A673 (cell line): ENCODE measurements at regions not wholly inside any gene's neighbourhood (a gene's known extent, or its start where the extent isn't known, plus 50 kb on each side); places are given as distances from the start of the nearest gene placed in this dataset.

Experiments used
- BruUV-seq: library from RNA; stranded (reverse); fragments of 400-500 nt; replicated peaks from 2 replicates; lab custom pipeline; 2021; lab: Mats Ljungman, UMichigan
- CTCF ChIA-PET: fragments of 300-600 bp; sonication (Branson Sonifier 250); formaldehyde crosslinking; loops from one replicate; lab custom pipeline; 2022; ENCODE audit warnings: antibody characterized with exemption; lab: Charles Lee
- POLR2A ChIA-PET: fragments of 300-600 bp; sonication (Branson Sonifier 250); formaldehyde crosslinking; loops from one replicate; lab custom pipeline; 2022; ENCODE audit warnings: antibody characterized with exemption; ENCODE audit not compliant: low non-redundant PET; lab: Charles Lee
- DNase-seq: peaks from one replicate; pipeline ENCODE4 v3.0.0-alpha.2; 2015; ENCODE audit warnings: low spot score
- H3K27ac ChIP-seq: fragments of 200-600 bp; sonication (generic); 2 replicates; pipeline ENCODE4 v1.5.1; 2016; ENCODE audit warnings: mixed run types, low read depth, mild to moderate bottlenecking, mixed read lengths, antibody characterized with exemption, low read length; ENCODE audit not compliant: poor library complexity, severe bottlenecking
- H3K27me3 ChIP-seq: fragments of 200-600 bp; sonication (generic); replicated peaks from 2 replicates; pipeline ENCODE4 v1.6.1; 2017; ENCODE audit warnings: mixed run types, low read depth, mild to moderate bottlenecking, mixed read lengths, antibody characterized with exemption, low read length; ENCODE audit not compliant: insufficient read depth, poor library complexity
- H3K36me3 ChIP-seq: fragments of 200-600 bp; sonication (generic); 2 replicates; pipeline ENCODE4 v1.6.1; 2016; ENCODE audit warnings: mixed run types, mild to moderate bottlenecking, mixed read lengths, antibody characterized with exemption, low read length; ENCODE audit not compliant: insufficient read depth, poor library complexity, severe bottlenecking
- H3K4me1 ChIP-seq: fragments of 200-600 bp; sonication (generic); 2 replicates; pipeline ENCODE4 v1.6.1; 2017; ENCODE audit warnings: mixed run types, mild to moderate bottlenecking, mixed read lengths, antibody characterized with exemption, low read length; ENCODE audit not compliant: insufficient read depth, poor library complexity, severe bottlenecking
- H3K4me3 ChIP-seq: fragments of 200-600 bp; sonication (generic); 2 replicates; pipeline ENCODE4 v1.5.1; 2016; ENCODE audit warnings: low read depth, mixed run types, mild to moderate bottlenecking, mixed read lengths, low read length; ENCODE audit not compliant: poor library complexity, severe bottlenecking
- H3K9me3 ChIP-seq: fragments of 200-600 bp; sonication (generic); 2 replicates; pipeline ENCODE4 v1.6.1; 2016; ENCODE audit warnings: mixed run types, low read depth, mild to moderate bottlenecking, mixed read lengths, antibody characterized with exemption, low read length; ENCODE audit not compliant: poor library complexity, severe bottlenecking
- CTCF ChIP-seq: fragments of 300-800, 200-600 bp; sonication (generic); conservative IDR thresholded peaks from 2 replicates; pipeline ENCODE4 v1.5.1; 2017; ENCODE audit warnings: low read depth, mild to moderate bottlenecking, antibody characterized with exemption, low read length, moderate library complexity, mixed read lengths
- EZH2 ChIP-seq: fragments of 200-600 bp; sonication (generic); IDR thresholded peaks from 2 replicates; pipeline ENCODE4 v1.6.1; 2017; ENCODE audit warnings: borderline replicate concordance, low read depth, mild to moderate bottlenecking, mixed read lengths, antibody characterized with exemption, low read length; ENCODE audit not compliant: poor library complexity, severe bottlenecking
- intact Hi-C: fragments of 100-400 bp; cut with micrococcal nuclease; formaldehyde crosslinking; loops from one replicate; pipeline ENCODE4 v1.10.0; 2022; ENCODE audit not compliant: unreplicated experiment

GRCh38 chr10:30774261-30774660, 144.7 kb upstream of the LYZL2 start:
- Histone ChIP-seq H3K4me1 (no peaks in the 10 kb centered on the region), H3K9me3 (peaks cover 23% of the 10 kb centered on the region), H3K4me3 (no peak overlapping the region), H3K27ac (no peak overlapping the region), H3K27me3 (no peaks in the 10 kb centered on the region), H3K36me3 (no peaks in the 10 kb centered on the region)
- no TSS peak for BruUV-seq
- POLR2A ChIA-PET, result no interaction called here
- intact Hi-C loops, result no loop called here
- TF ChIP-seq CTCF, result no peak
- TF ChIP-seq EZH2, result no peak
- CTCF ChIA-PET, result no interaction called here
- no peak for DNase-seq

- Histone ChIP-seq H3K4me1 (no peaks in the 10 kb centered on the region), H3K4me3 (no peak overlapping the region), H3K27me3 (no peaks in the 10 kb centered on the region), H3K27ac (no peak overlapping the region), H3K36me3 (no peaks in the 10 kb centered on the region), H3K9me3 (peaks cover 24% of the 10 kb centered on the region)
- CTCF ChIA-PET, result no interaction called here
- intact Hi-C loops, result no loop called here
- DNase-seq, result no peak
- no peak for TF ChIP-seq EZH2
- no peak for TF ChIP-seq CTCF
- POLR2A ChIA-PET, result no interaction called here
- no TSS peak for BruUV-seq
Observed at GRCh38 chr10:30773501-30773900, 143.9 kb upstream of the LYZL2 start.

- ChIA-PET CTCF (no interaction called here), POLR2A (no interaction called here)
- no peaks in the 10 kb centered on the region for H3K4me1 ChIP-seq
- DNase-seq, result no peak
- TF ChIP-seq EZH2 (no peak), CTCF (no peak)
- no peaks in the 10 kb centered on the region for H3K36me3 ChIP-seq
- no peaks in the 10 kb centered on the region for H3K27me3 ChIP-seq
- no TSS peak for BruUV-seq
- intact Hi-C loops, result no loop called here
- no peak overlapping the region for H3K27ac ChIP-seq
- H3K4me3 ChIP-seq, result no peak overlapping the region
- H3K9me3 ChIP-seq, result peaks cover 24% of the 10 kb centered on the region
Observed at GRCh38 chr10:30770816-30771215, 141.3 kb upstream of the LYZL2 start.
